ENCODE measurements at regions not wholly inside any gene's neighbourhood (a gene's known extent, or its start where the extent isn't known, plus 50 kb on each side); places are given as distances from the start of the nearest gene placed in this dataset.

GRCh38 chr4:124529131-124529530, 183.4 kb downstream of the ANKRD50 start:
- no peak for DNase-seq (ENCODE audit: low read depth in 2 of 2)

GRCh38 chr4:124530464-124531077, 182.0 kb downstream of the ANKRD50 start:
- no peak for DNase-seq (ENCODE audit: low read depth in 2 of 2)

- no peak for DNase-seq (ENCODE audit: low read depth in 2 of 2)
Measured at GRCh38 chr4:124534131-124534530, 178.4 kb downstream of the ANKRD50 start.

GRCh38 chr4:124535003-124535402, 177.5 kb downstream of the ANKRD50 start:
- no peak for DNase-seq (ENCODE audit: low read depth in 2 of 2)

GRCh38 chr4:124536946-124537345, 175.6 kb downstream of the ANKRD50 start:
- no peak for DNase-seq (ENCODE audit: low read depth in 2 of 2)

- DNase-seq (ENCODE audit: low read depth in 2 of 2): no peak
Measured at GRCh38 chr4:124537971-124538370, 174.6 kb downstream of the ANKRD50 start.

GRCh38 chr4:124540014-124540413, 172.5 kb downstream of the ANKRD50 start:
- no peak for DNase-seq (ENCODE audit: low read depth in 2 of 2)

- no peak for DNase-seq (ENCODE audit: low read depth in 2 of 2)
Measured at GRCh38 chr4:124541652-124542420, 170.7 kb downstream of the ANKRD50 start.

- no peak for DNase-seq (ENCODE audit: low read depth in 2 of 2)
Measured at GRCh38 chr4:124555959-124556358, 156.6 kb downstream of the ANKRD50 start.

- DNase-seq (ENCODE audit: low read depth in 2 of 2): no peak
Measured at GRCh38 chr4:124564121-124564520, 148.4 kb downstream of the ANKRD50 start.

GRCh38 chr4:124565371-124565770, 147.2 kb downstream of the ANKRD50 start:
- DNase-seq (ENCODE audit: low read depth in 2 of 2): no peak

GRCh38 chr4:124566030-124566429, 146.5 kb downstream of the ANKRD50 start:
- no peak for DNase-seq (ENCODE audit: low read depth in 2 of 2)

- no peak for DNase-seq (ENCODE audit: low read depth in 2 of 2)
Measured at GRCh38 chr4:124573056-124573455, 139.5 kb downstream of the ANKRD50 start.

GRCh38 chr4:124579896-124580295, 132.6 kb downstream of the ANKRD50 start:
- no peak for DNase-seq (ENCODE audit: low read depth in 2 of 2)

- DNase-seq (ENCODE audit: low read depth in 2 of 2): no peak
Measured at GRCh38 chr4:124583797-124584196, 128.7 kb downstream of the ANKRD50 start.

GRCh38 chr4:124589786-124590185, 122.7 kb downstream of the ANKRD50 start:
- DNase-seq (ENCODE audit: low read depth in 2 of 2): no peak

GRCh38 chr4:124590480-124590879, 122.1 kb downstream of the ANKRD50 start:
- DNase-seq (ENCODE audit: low read depth in 2 of 2): no peak

- DNase-seq (ENCODE audit: low read depth in 2 of 2): no peak
Measured at GRCh38 chr4:124591637-124592036, 120.9 kb downstream of the ANKRD50 start.

GRCh38 chr4:124593494-124593893, 119.0 kb downstream of the ANKRD50 start:
- no peak for DNase-seq (ENCODE audit: low read depth in 2 of 2)

GRCh38 chr4:124594945-124595344, 117.6 kb downstream of the ANKRD50 start:
- DNase-seq (ENCODE audit: low read depth in 2 of 2): no peak

GRCh38 chr4:124596816-124597215, 115.7 kb downstream of the ANKRD50 start:
- no peak for DNase-seq (ENCODE audit: low read depth in 2 of 2)

GRCh38 chr4:124610211-124610610, 102.3 kb downstream of the ANKRD50 start:
- no peak for DNase-seq (ENCODE audit: low read depth in 2 of 2)
